ENCODE measurements at regions not wholly inside any gene's neighbourhood (a gene's known extent, or its start where the extent isn't known, plus 50 kb on each side); places are given as distances from the start of the nearest gene placed in this dataset.

- no peaks in the 10 kb centered on the region for H3K9me3 ChIP-seq (replicated peaks in 1 of 3)
- H3K4me1 ChIP-seq (replicated peaks in 1 of 2) = no peaks in the 10 kb centered on the region
- DNase-seq = no peak
- H3K27me3 ChIP-seq = no peaks in the 10 kb centered on the region
- 85 to 92% (median 91%) methylated on average over 3 of the region's 3 CpGs for WGBS, 4 donors
- no peak overlapping the region for H3K27ac ChIP-seq
- no peaks in the 10 kb centered on the region for H3K36me3 ChIP-seq (replicated peaks in 1 of 2)
- TF ChIP-seq POLR2A (IDR thresholded peaks at IDR 0.05) (no peak), CTCF (IDR thresholded peaks at IDR 0.05) (no peak)
- intact Hi-C loops (cut with DNase I) = no loop called here
- H3K4me3 ChIP-seq = no peak overlapping the region
Measured at GRCh38 chr6:11878735-11879134, 100.1 kb upstream of the ADTRP start.

- DNase-seq = no peak
- H3K27ac ChIP-seq = no peak overlapping the region
- no peaks in the 10 kb centered on the region for H3K36me3 ChIP-seq (replicated peaks in 1 of 2)
- intact Hi-C loops (cut with DNase I) = no loop called here
- no peak overlapping the region for H3K4me3 ChIP-seq
- no peaks in the 10 kb centered on the region for H3K9me3 ChIP-seq (replicated peaks in 1 of 3)
- H3K27me3 ChIP-seq = no peaks in the 10 kb centered on the region
- no peak for TF ChIP-seq POLR2A (IDR thresholded peaks at IDR 0.05)
- no peak for TF ChIP-seq CTCF (IDR thresholded peaks at IDR 0.05)
- H3K4me1 ChIP-seq (replicated peaks in 1 of 2) = no peaks in the 10 kb centered on the region
- 40 to 58% (median 50%) methylated on average over 3 of the region's 3 CpGs for WGBS, 4 donors
Measured at GRCh38 chr6:11878029-11878428, 99.4 kb upstream of the ADTRP start.

GRCh38 chr6:11876934-11877433, 98.4 kb upstream of the ADTRP start:
- intact Hi-C loops (cut with DNase I) = no loop called here
- no peak for DNase-seq
- Histone ChIP-seq H3K4me3 (no peak overlapping the region), H3K27me3 (no peaks in the 10 kb centered on the region), H3K4me1 (replicated peaks in 1 of 2) (no peaks in the 10 kb centered on the region), H3K9me3 (replicated peaks in 1 of 3) (no peaks in the 10 kb centered on the region), H3K36me3 (replicated peaks in 1 of 2) (no peaks in the 10 kb centered on the region), H3K27ac (no peak overlapping the region)
- WGBS, 4 donors = 91 to 96% (median 93%) methylated on average over 10 of the region's 10 CpGs
- no peak for TF ChIP-seq POLR2A (IDR thresholded peaks at IDR 0.05)
- TF ChIP-seq CTCF (IDR thresholded peaks at IDR 0.05) = no peak

- TF ChIP-seq CTCF (IDR thresholded peaks at IDR 0.05) (no peak), POLR2A (IDR thresholded peaks at IDR 0.05) (no peak)
- no peak overlapping the region for H3K27ac ChIP-seq
- no peak overlapping the region for H3K4me3 ChIP-seq
- intact Hi-C loops (cut with DNase I) = no loop called here
- H3K36me3 ChIP-seq (replicated peaks in 1 of 2) = no peaks in the 10 kb centered on the region
- no peaks in the 10 kb centered on the region for H3K4me1 ChIP-seq (replicated peaks in 1 of 2)
- DNase-seq = no peak
- no peaks in the 10 kb centered on the region for H3K9me3 ChIP-seq (replicated peaks in 1 of 3)
- no peaks in the 10 kb centered on the region for H3K27me3 ChIP-seq
- 78 to 86% (median 81%) methylated on average over 9 of the region's 9 CpGs for WGBS, 4 donors
Measured at GRCh38 chr6:11875325-11876109, 96.9 kb upstream of the ADTRP start.

All from adrenal gland (tissue), 9 donors.